ENCODE measurements at regions not wholly inside any gene's neighbourhood (a gene's known extent, or its start where the extent isn't known, plus 50 kb on each side); places are given as distances from the start of the nearest gene placed in this dataset.

- H3K4me1 ChIP-seq (ENCODE audit: control insufficient read depth, insufficient read depth, low read length), result peaks cover 2% of the 10 kb centered on the region
- peaks cover 10 to 16% of the 10 kb centered on the region in 2 donors for H3K27me3 ChIP-seq (ENCODE audit: control insufficient read depth in 1 of 2, insufficient read depth in 2 of 2, low read length in 2 of 2)
- H3K36me3 ChIP-seq (ENCODE audit: control insufficient read depth in 2 of 2, insufficient read depth in 2 of 2, low read length in 2 of 2), result no peaks in the 10 kb centered on the region
- H3K27ac ChIP-seq (ENCODE audit: low read length), result no peak overlapping the region
- peaks cover 0 to 2% of the 10 kb centered on the region in 2 donors for H3K9me3 ChIP-seq (ENCODE audit: control insufficient read depth in 2 of 2, low read length in 2 of 2)
- no peak overlapping the region for H3K4me3 ChIP-seq (ENCODE audit: low read length in 2 of 2)
- H3K9ac ChIP-seq (ENCODE audit: low read length in 2 of 2), result no peak overlapping the region
Observed at GRCh38 chr16:48810436-48810802, 200.4 kb upstream of the N4BP1 start.

DNA sequence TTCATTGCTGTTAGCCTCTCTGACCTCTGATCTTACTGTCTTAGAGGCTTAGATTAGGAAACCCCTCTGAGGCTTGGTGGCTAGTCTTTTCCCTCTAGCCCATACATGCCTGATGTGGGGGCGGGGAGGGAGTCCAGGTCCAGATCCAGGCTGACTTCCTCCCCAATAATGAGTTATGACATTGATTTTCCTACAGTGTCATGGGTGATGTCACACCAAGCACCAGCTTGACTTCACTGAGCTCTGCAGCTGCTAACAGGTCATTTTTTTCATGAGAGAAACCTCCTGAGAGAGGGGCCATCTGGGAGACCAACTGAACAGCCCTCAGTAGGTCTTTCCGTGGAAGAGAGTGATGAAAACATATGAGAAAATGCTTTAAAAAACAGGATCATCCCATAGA is 180.2 kb upstream of the N4BP1 start:
- H3K9me3 ChIP-seq (ENCODE audit: control insufficient read depth in 2 of 2, low read length in 2 of 2), result peaks cover 0 to 12% of the 10 kb centered on the region in 2 donors
- H3K36me3 ChIP-seq (ENCODE audit: control insufficient read depth in 2 of 2, insufficient read depth in 2 of 2, low read length in 2 of 2), result no peaks in the 10 kb centered on the region
- H3K27me3 ChIP-seq (ENCODE audit: control insufficient read depth in 1 of 2, insufficient read depth in 2 of 2, low read length in 2 of 2), result no peaks in the 10 kb centered on the region
- H3K27ac ChIP-seq (ENCODE audit: low read length), result no peak overlapping the region
- no peak overlapping the region for H3K9ac ChIP-seq (ENCODE audit: low read length in 2 of 2)
- H3K4me3 ChIP-seq (ENCODE audit: low read length in 2 of 2), result no peak overlapping the region
- no peaks in the 10 kb centered on the region for H3K4me1 ChIP-seq (ENCODE audit: control insufficient read depth, insufficient read depth, low read length)

GRCh38 chr16:48788475-48788874 is 178.5 kb upstream of the N4BP1 start:
- Histone ChIP-seq H3K27me3 (ENCODE audit: control insufficient read depth in 1 of 2, insufficient read depth in 2 of 2, low read length in 2 of 2) (no peaks in the 10 kb centered on the region), H3K4me3 (ENCODE audit: low read length in 2 of 2) (no peak overlapping the region), H3K9me3 (ENCODE audit: control insufficient read depth in 2 of 2, low read length in 2 of 2) (peaks cover 0 to 7% of the 10 kb centered on the region in 2 donors), H3K9ac (ENCODE audit: low read length in 2 of 2) (no peak overlapping the region), H3K4me1 (ENCODE audit: control insufficient read depth, insufficient read depth, low read length) (no peaks in the 10 kb centered on the region), H3K27ac (ENCODE audit: low read length) (no peak overlapping the region), H3K36me3 (ENCODE audit: control insufficient read depth in 2 of 2, insufficient read depth in 2 of 2, low read length in 2 of 2) (no peaks in the 10 kb centered on the region)

- peaks cover 6 to 9% of the 10 kb centered on the region in 2 donors for H3K9me3 ChIP-seq (ENCODE audit: control insufficient read depth in 2 of 2, low read length in 2 of 2)
- H3K27me3 ChIP-seq (ENCODE audit: control insufficient read depth in 1 of 2, insufficient read depth in 2 of 2, low read length in 2 of 2), result no peaks in the 10 kb centered on the region
- H3K4me1 ChIP-seq (ENCODE audit: control insufficient read depth, insufficient read depth, low read length), result no peaks in the 10 kb centered on the region
- H3K36me3 ChIP-seq (ENCODE audit: control insufficient read depth in 2 of 2, insufficient read depth in 2 of 2, low read length in 2 of 2), result no peaks in the 10 kb centered on the region
- H3K4me3 ChIP-seq (ENCODE audit: low read length in 2 of 2), result no peak overlapping the region
- H3K9ac ChIP-seq (ENCODE audit: low read length in 2 of 2), result no peak overlapping the region
- H3K27ac ChIP-seq (ENCODE audit: low read length), result no peak overlapping the region
Observed at GRCh38 chr16:48745541-48745940, 135.6 kb upstream of the N4BP1 start.

- H3K36me3 ChIP-seq (ENCODE audit: control insufficient read depth in 2 of 2, insufficient read depth in 2 of 2, low read length in 2 of 2), result no peaks in the 10 kb centered on the region
- H3K9me3 ChIP-seq (ENCODE audit: control insufficient read depth in 2 of 2, low read length in 2 of 2), result peaks cover 6 to 9% of the 10 kb centered on the region in 2 donors
- no peaks in the 10 kb centered on the region for H3K4me1 ChIP-seq (ENCODE audit: control insufficient read depth, insufficient read depth, low read length)
- no peak overlapping the region for H3K9ac ChIP-seq (ENCODE audit: low read length in 2 of 2)
- no peaks in the 10 kb centered on the region for H3K27me3 ChIP-seq (ENCODE audit: control insufficient read depth in 1 of 2, insufficient read depth in 2 of 2, low read length in 2 of 2)
- no peak overlapping the region for H3K27ac ChIP-seq (ENCODE audit: low read length)
- H3K4me3 ChIP-seq (ENCODE audit: low read length in 2 of 2), result no peak overlapping the region
Observed at GRCh38 chr16:48740964-48741363, 131.0 kb upstream of the N4BP1 start.

DNA sequence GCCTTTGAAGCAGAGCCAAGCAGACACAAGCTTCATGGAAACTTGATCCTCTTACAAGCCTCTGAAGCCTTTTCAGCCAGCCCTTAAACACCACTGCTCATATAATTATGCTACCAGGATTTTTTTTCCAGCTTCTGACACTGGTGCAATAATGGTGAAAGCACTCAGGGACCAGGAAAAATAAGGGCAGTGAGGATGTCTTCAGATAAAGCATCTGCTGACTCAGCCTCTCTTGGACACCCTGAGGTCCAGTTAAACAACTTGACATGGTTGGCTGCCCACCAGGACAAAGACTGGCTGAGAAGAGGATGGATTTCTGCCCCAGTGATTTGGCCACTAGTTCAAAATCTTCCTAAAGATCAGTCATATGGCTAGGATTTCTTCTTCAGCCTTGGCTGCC is 124.2 kb upstream of the N4BP1 start:
- no peaks in the 10 kb centered on the region for H3K27me3 ChIP-seq (ENCODE audit: control insufficient read depth in 1 of 2, insufficient read depth in 2 of 2, low read length in 2 of 2)
- H3K27ac ChIP-seq (ENCODE audit: low read length), result no peak overlapping the region
- H3K36me3 ChIP-seq (ENCODE audit: control insufficient read depth in 2 of 2, insufficient read depth in 2 of 2, low read length in 2 of 2), result no peaks in the 10 kb centered on the region
- peaks cover 0 to 5% of the 10 kb centered on the region in 2 donors for H3K9me3 ChIP-seq (ENCODE audit: control insufficient read depth in 2 of 2, low read length in 2 of 2)
- H3K4me1 ChIP-seq (ENCODE audit: control insufficient read depth, insufficient read depth, low read length), result no peaks in the 10 kb centered on the region
- no peak overlapping the region for H3K4me3 ChIP-seq (ENCODE audit: low read length in 2 of 2)
- no peak overlapping the region for H3K9ac ChIP-seq (ENCODE audit: low read length in 2 of 2)

DNA sequence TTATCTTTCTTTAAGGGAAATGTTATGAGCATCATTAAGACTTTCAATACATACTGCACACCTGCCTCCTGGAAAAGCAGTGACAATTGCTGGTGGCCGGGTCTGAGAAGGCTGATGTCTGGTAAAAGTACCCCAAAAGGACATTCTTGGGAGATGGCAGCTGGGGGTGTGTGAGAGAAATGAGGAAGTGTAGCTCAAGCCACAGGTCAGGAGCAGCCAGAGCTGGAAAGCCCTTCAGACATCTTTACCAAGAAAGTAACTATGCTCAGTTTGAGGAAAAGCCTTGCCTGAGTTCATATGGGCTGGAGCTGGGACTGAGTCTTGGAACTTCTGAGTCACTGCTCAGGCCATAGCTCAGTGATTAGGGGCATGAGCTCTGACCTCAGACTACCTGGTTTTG is 94.7 kb upstream of the N4BP1 start:
- H3K9me3 ChIP-seq (ENCODE audit: control insufficient read depth in 2 of 2, low read length in 2 of 2), result peaks cover 0 to 5% of the 10 kb centered on the region in 2 donors
- H3K36me3 ChIP-seq (ENCODE audit: control insufficient read depth in 2 of 2, insufficient read depth in 2 of 2, low read length in 2 of 2), result no peaks in the 10 kb centered on the region
- H3K27ac ChIP-seq (ENCODE audit: low read length), result no peak overlapping the region
- no peaks in the 10 kb centered on the region for H3K27me3 ChIP-seq (ENCODE audit: control insufficient read depth in 1 of 2, insufficient read depth in 2 of 2, low read length in 2 of 2)
- H3K9ac ChIP-seq (ENCODE audit: low read length in 2 of 2), result no peak overlapping the region
- H3K4me3 ChIP-seq (ENCODE audit: low read length in 2 of 2), result no peak overlapping the region
- no peaks in the 10 kb centered on the region for H3K4me1 ChIP-seq (ENCODE audit: control insufficient read depth, insufficient read depth, low read length)

DNA sequence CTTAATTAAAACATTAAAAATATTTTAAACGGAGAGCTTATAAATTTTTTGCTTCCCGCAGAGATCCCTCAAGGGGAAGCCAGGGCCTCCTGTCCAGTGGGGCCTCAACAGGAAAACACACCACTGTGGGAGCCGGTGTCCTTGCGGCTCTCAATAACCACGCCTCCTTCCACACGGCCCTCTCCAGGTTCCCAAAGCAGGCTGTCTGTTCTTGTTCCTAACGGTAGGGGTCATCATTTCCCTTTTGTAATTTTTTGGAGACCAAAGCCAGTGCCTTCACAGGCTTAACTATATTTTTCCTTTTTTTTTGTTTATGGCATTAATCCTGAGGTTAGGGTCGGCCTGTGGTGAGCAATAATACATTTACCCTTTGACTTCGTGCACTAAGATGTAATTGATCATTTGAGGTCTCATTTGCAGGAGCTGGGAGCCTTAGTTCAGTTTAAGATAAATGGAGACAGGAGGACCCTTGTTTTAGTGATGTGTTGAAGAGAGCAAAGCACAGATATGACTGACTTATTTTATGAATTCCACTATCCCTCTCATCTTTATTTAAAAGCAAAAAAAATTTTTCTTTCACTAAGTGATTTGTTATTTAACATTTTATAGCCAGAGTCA is 77.5 kb upstream of the N4BP1 start:
- no peaks in the 10 kb centered on the region for H3K36me3 ChIP-seq (ENCODE audit: control insufficient read depth in 2 of 2, insufficient read depth in 2 of 2, low read length in 2 of 2)
- no peak overlapping the region for H3K4me3 ChIP-seq (ENCODE audit: low read length in 2 of 2)
- H3K4me1 ChIP-seq (ENCODE audit: control insufficient read depth, insufficient read depth, low read length), result no peaks in the 10 kb centered on the region
- no peaks in the 10 kb centered on the region for H3K9me3 ChIP-seq (ENCODE audit: control insufficient read depth in 2 of 2, low read length in 2 of 2)
- H3K27ac ChIP-seq (ENCODE audit: low read length), result no peak overlapping the region
- no peak overlapping the region for H3K9ac ChIP-seq (ENCODE audit: low read length in 2 of 2)
- H3K27me3 ChIP-seq (ENCODE audit: control insufficient read depth in 1 of 2, insufficient read depth in 2 of 2, low read length in 2 of 2), result peaks cover 3 to 5% of the 10 kb centered on the region in 2 donors

DNA sequence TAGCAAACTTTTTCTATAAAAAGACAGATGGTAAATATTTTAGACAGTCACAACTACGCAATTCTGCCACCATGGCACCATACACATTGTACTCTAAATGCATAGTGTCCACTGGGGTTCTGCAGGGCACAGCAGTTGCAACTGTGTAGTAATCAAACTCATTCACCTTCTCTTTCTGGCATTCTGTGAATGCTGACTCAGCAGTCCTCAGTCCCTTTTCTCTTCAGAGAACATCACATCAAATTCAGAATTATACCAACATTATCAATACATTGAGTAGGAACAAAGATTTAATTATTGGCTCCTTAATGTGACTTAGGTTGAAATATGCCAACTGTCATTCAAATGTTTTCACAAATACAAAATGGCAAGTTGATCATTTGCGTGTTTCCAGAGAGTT is 74.2 kb upstream of the N4BP1 start:
- Histone ChIP-seq H3K27me3 (ENCODE audit: control insufficient read depth in 1 of 2, insufficient read depth in 2 of 2, low read length in 2 of 2) (peaks cover 0 to 3% of the 10 kb centered on the region in 2 donors), H3K9me3 (ENCODE audit: control insufficient read depth in 2 of 2, low read length in 2 of 2) (no peaks in the 10 kb centered on the region), H3K4me1 (ENCODE audit: control insufficient read depth, insufficient read depth, low read length) (no peaks in the 10 kb centered on the region), H3K9ac (ENCODE audit: low read length in 2 of 2) (no peak overlapping the region), H3K27ac (ENCODE audit: low read length) (no peak overlapping the region), H3K4me3 (ENCODE audit: low read length in 2 of 2) (no peak overlapping the region), H3K36me3 (ENCODE audit: control insufficient read depth in 2 of 2, insufficient read depth in 2 of 2, low read length in 2 of 2) (no peaks in the 10 kb centered on the region)

- H3K9ac ChIP-seq (ENCODE audit: low read length in 2 of 2), result no peak overlapping the region
- H3K4me3 ChIP-seq (ENCODE audit: low read length in 2 of 2), result no peak overlapping the region
- no peaks in the 10 kb centered on the region for H3K4me1 ChIP-seq (ENCODE audit: control insufficient read depth, insufficient read depth, low read length)
- peaks cover 0 to 3% of the 10 kb centered on the region in 2 donors for H3K27me3 ChIP-seq (ENCODE audit: control insufficient read depth in 1 of 2, insufficient read depth in 2 of 2, low read length in 2 of 2)
- no peaks in the 10 kb centered on the region for H3K36me3 ChIP-seq (ENCODE audit: control insufficient read depth in 2 of 2, insufficient read depth in 2 of 2, low read length in 2 of 2)
- peaks cover 0 to 2% of the 10 kb centered on the region in 2 donors for H3K9me3 ChIP-seq (ENCODE audit: control insufficient read depth in 2 of 2, low read length in 2 of 2)
- H3K27ac ChIP-seq (ENCODE audit: low read length), result no peak overlapping the region
Observed at GRCh38 chr16:48682971-48683370, 73.0 kb upstream of the N4BP1 start.

GRCh38 chr16:48681520-48681919 is 71.5 kb upstream of the N4BP1 start:
- peaks cover 0 to 2% of the 10 kb centered on the region in 2 donors for H3K27me3 ChIP-seq (ENCODE audit: control insufficient read depth in 1 of 2, insufficient read depth in 2 of 2, low read length in 2 of 2)
- H3K27ac ChIP-seq (ENCODE audit: low read length), result no peak overlapping the region
- peaks cover 4% of the 10 kb centered on the region in 2 donors for H3K9me3 ChIP-seq (ENCODE audit: control insufficient read depth in 2 of 2, low read length in 2 of 2)
- no peak overlapping the region for H3K9ac ChIP-seq (ENCODE audit: low read length in 2 of 2)
- no peaks in the 10 kb centered on the region for H3K36me3 ChIP-seq (ENCODE audit: control insufficient read depth in 2 of 2, insufficient read depth in 2 of 2, low read length in 2 of 2)
- no peak overlapping the region for H3K4me3 ChIP-seq (ENCODE audit: low read length in 2 of 2)
- H3K4me1 ChIP-seq (ENCODE audit: control insufficient read depth, insufficient read depth, low read length), result no peaks in the 10 kb centered on the region

All from stomach smooth muscle (tissue), 2 donors.